ENCODE measurements at regions not wholly inside any gene's neighbourhood (a gene's known extent, or its start where the extent isn't known, plus 50 kb on each side); places are given as distances from the start of the nearest gene placed in this dataset.

DNA sequence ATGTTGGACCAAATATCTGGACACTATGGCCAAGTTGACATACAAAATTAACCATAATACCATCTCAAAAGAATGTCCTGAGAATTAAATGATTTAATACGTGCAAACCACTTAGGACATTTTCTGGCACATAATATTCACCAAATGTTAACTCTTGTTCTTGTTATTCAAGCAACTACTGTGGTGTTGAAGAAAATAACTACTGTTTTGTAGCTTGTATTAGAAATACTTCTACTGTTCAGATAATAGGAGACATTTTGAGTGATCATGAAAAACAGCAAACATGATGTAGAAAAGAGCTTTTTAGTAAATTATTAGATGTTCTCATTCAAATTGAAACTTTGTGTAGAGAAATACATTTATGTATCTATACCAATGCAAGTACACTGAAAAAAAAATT lies 140.7 kb upstream of the SMIM31 start:
- Histone ChIP-seq H3K4me2 (ENCODE audit: insufficient read depth in 1 of 2, low read depth in 2 of 2, low read length in 2 of 2) (no peak overlapping the region), H2BK20ac (ENCODE audit: low read length) (no peak overlapping the region), H2BK15ac (ENCODE audit: low read length) (no peak overlapping the region), H4K20me1 (replicated peaks in 1 of 2; ENCODE audit: control insufficient read depth in 1 of 2, insufficient read depth in 2 of 2, low read length in 2 of 2) (no peaks in the 10 kb centered on the region), H3K27me3 (replicated peaks in 1 of 4; ENCODE audit: control insufficient read depth in 3 of 4, extremely low read depth in 1 of 4, insufficient read depth in 3 of 4, low read length in 3 of 4) (no peaks in the 10 kb centered on the region), H3K9ac (replicated peaks in 1 of 4; ENCODE audit: extremely low read depth in 1 of 4, low read depth in 3 of 4, low read length in 3 of 4) (no peak overlapping the region), H3K56ac (replicated peaks; ENCODE audit: insufficient read length, low read depth, low read length) (no peak overlapping the region), H3K4me1 (replicated peaks in 1 of 4; ENCODE audit: control insufficient read depth in 3 of 4, insufficient read depth in 4 of 4, low read length in 3 of 4) (no peaks in the 10 kb centered on the region), H3K4me3 (ENCODE audit: extremely low read depth in 1 of 4, insufficient read depth in 2 of 4, low read depth in 3 of 4, low read length in 4 of 4) (no peak overlapping the region), H3K14ac (ENCODE audit: insufficient read length) (no peak overlapping the region), H3K27ac (ENCODE audit: low read depth, low read length) (no peak overlapping the region), H3K9me3 (ENCODE audit: insufficient read depth in 2 of 2, low read depth in 1 of 2, low read length in 1 of 2) (no peaks in the 10 kb centered on the region), H3K4ac (replicated peaks; ENCODE audit: insufficient read length, low read depth, low read length) (no peak overlapping the region), H2AFZ (ENCODE audit: low read length) (no peak overlapping the region), H2BK120ac (replicated peaks; ENCODE audit: low read depth, low read length) (no peak overlapping the region), H3K36me3 (ENCODE audit: control insufficient read depth in 2 of 4, insufficient read depth in 4 of 4, low read length in 3 of 4) (no peaks in the 10 kb centered on the region), H3K18ac (ENCODE audit: extremely low read depth, low read length) (no peak overlapping the region), H3K79me2 (ENCODE audit: control insufficient read depth in 1 of 2, insufficient read depth in 2 of 2, low read length in 2 of 2) (no peaks in the 10 kb centered on the region), H4K5ac (ENCODE audit: insufficient read length, low read depth, low read length) (no peak overlapping the region), H4K8ac (ENCODE audit: extremely low read depth, insufficient read depth, low read length) (no peak overlapping the region), H2AK5ac (ENCODE audit: low read depth, low read length) (no peak overlapping the region), H2BK12ac (ENCODE audit: low read depth, low read length) (no peak overlapping the region), H3K79me1 (ENCODE audit: low read depth, low read length) (no peaks in the 10 kb centered on the region), H2BK5ac (ENCODE audit: low read depth, low read length) (no peak overlapping the region), H3K23ac (ENCODE audit: insufficient read length) (no peak overlapping the region), H4K91ac (replicated peaks; ENCODE audit: insufficient read length, low read length) (no peak overlapping the region), H3K23me2 (ENCODE audit: low read depth, low read length) (no peaks in the 10 kb centered on the region)
- 96% methylated on average over 1 of the region's 1 CpG; no CpG with 5 or more reads in 1 of the 2 experiments for WGBS, 2 experiments (ENCODE audit: extremely low coverage in 1 of 2, insufficient coverage in 1 of 2, insufficient read length in 1 of 2, insufficient replicate concordance in 2 of 2, low coverage in 1 of 2, low lambda C conversion rate in 2 of 2, missing lambda C conversion rate in 1 of 2)
- CTCF ChIA-PET (ENCODE audit: partially characterized antibody): no interaction called here
- FAIRE-seq (no peak), DNase-seq (ENCODE audit: low read depth in 1 of 2, low spot score in 2 of 2) (no peak)
- POLR2A ChIA-PET (ENCODE audit: partially characterized antibody): no interaction called here
- no peak for TF ChIP-seq CHD2 (IDR thresholded peaks at IDR 0.05; ENCODE audit: low read length)
- no peak for TF ChIP-seq ZNF274 (IDR thresholded peaks at IDR 0.05; ENCODE audit: borderline replicate concordance, extremely low read depth, low read length)
- TF ChIP-seq NANOG (IDR thresholded peaks at IDR 0.05; ENCODE audit: insufficient read depth, low read depth, low read length, poor library complexity, severe bottlenecking): no peak
- no peak for TF ChIP-seq RXRA (IDR thresholded peaks at IDR 0.05; ENCODE audit: insufficient read depth, low read depth, low read length)
- TF ChIP-seq SUZ12 (IDR thresholded peaks at IDR 0.05; ENCODE audit: low read length): no peak
- no peak for TF ChIP-seq CTBP2 (IDR thresholded peaks at IDR 0.05; ENCODE audit: borderline replicate concordance, insufficient read depth, insufficient read length, low read length)
- TF ChIP-seq TAF1 (IDR thresholded peaks at IDR 0.05; ENCODE audit: low read depth, low read length): no peak
- TF ChIP-seq, protein P1, sequence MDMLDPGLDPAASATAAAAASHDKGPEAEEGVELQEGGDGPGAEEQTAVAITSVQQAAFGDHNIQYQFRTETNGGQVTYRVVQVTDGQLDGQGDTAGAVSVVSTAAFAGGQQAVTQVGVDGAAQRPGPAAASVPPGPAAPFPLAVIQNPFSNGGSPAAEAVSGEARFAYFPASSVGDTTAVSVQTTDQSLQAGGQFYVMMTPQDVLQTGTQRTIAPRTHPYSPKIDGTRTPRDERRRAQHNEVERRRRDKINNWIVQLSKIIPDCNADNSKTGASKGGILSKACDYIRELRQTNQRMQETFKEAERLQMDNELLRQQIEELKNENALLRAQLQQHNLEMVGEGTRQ (IDR thresholded peaks at IDR 0.05; ENCODE audit: low read length): no peak
- TF ChIP-seq CEBPB (IDR thresholded peaks at IDR 0.05; ENCODE audit: low read depth, low read length): no peak
- no peak for TF ChIP-seq RFX5 (IDR thresholded peaks at IDR 0.05; ENCODE audit: borderline replicate concordance, low read depth, low read length)
- TF ChIP-seq POU5F1 (IDR thresholded peaks at IDR 0.05; ENCODE audit: low read depth, low read length): no peak
- no peak for TF ChIP-seq TAF7 (optimal IDR thresholded peaks at IDR 0.05; ENCODE audit: borderline replicate concordance, low read depth, low read length)
- no peak for TF ChIP-seq BACH1 (IDR thresholded peaks at IDR 0.05; ENCODE audit: low read length)
- TF ChIP-seq CHD1 (IDR thresholded peaks at IDR 0.05; ENCODE audit: low read depth, low read length): no peak
- TF ChIP-seq BCL11A (IDR thresholded peaks at IDR 0.05; ENCODE audit: low read depth in 2 of 2, low read length in 2 of 2): no peak
- no peak for TF ChIP-seq CREB1 (IDR thresholded peaks at IDR 0.05)

Data from H1 (cell line).